ENCODE measurements at regions not wholly inside any gene's neighbourhood (a gene's known extent, or its start where the extent isn't known, plus 50 kb on each side); places are given as distances from the start of the nearest gene placed in this dataset.

DNA sequence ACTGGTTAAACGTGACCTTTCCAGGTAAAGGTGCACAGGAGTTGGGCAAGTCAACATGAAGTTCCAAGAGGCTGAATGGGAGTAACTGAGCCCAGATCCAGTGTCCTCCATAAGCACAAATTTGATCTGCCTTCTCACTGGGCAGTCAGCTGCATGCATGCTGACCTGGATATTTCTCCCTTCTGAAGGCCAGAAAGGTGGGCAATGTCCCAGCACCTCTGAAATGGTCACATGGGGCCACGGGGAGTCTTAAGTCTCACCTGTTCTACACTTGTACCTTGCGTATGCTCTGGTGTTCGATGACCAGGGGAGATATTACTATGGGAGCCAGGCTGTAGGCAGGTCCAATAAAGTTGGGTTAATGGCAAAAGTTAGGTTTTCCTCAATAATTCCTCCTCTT, 240.2 kb downstream of the SIPA1L2 start:
- Mint-ChIP-seq H3K36me3 (ENCODE audit: insufficient read depth, unreplicated experiment) (no peaks in the 10 kb centered on the region), H3K4me1 (ENCODE audit: insufficient read depth, unreplicated experiment) (peaks cover 8% of the 10 kb centered on the region), H3K9me3 (ENCODE audit: unreplicated experiment) (no peaks in the 10 kb centered on the region), H3K4me3 (ENCODE audit: unreplicated experiment) (no peak overlapping the region), H3K27ac (ENCODE audit: low read depth, unreplicated experiment) (no peak overlapping the region), H3K27me3 (ENCODE audit: insufficient read depth, unreplicated experiment) (no peaks in the 10 kb centered on the region)
- no peak for TF ChIP-seq CTCF (IDR thresholded peaks at IDR 0.05; ENCODE audit: unreplicated experiment)
- intact Hi-C loops (cut with micrococcal nuclease): loop anchor here (10.0 kb wide), 1 partner anchor 235 kb away; no protein-coding TSS in a partner anchor
- no TSS peak for BruUV-seq (replicated peaks)
- ChIA-PET CTCF (interaction anchor here (0.6 kb wide), 2 partner anchors 448 to 633 kb away, joined by 3 read pairs; no protein-coding TSS in a partner anchor), POLR2A (no interaction called here)
- no peak for DNase-seq (ENCODE audit: unreplicated experiment)

GRCh38 chr1:232388363-232388762, 241.6 kb downstream of the SIPA1L2 start:
- CTCF ChIA-PET: interaction anchor here (0.6 to 1.4 kb wide), 3 partner anchors 12 to 34 kb away, joined by 3 to 4 read pairs (median 4); no protein-coding TSS in a partner anchor
- intact Hi-C loops (cut with micrococcal nuclease): loop anchor here (10.0 kb wide), 1 partner anchor 236 kb away; no protein-coding TSS in a partner anchor
- POLR2A ChIA-PET: no interaction called here
- no TSS peak for BruUV-seq (replicated peaks)
- no peak overlapping the region for H3K27ac Mint-ChIP-seq (ENCODE audit: low read depth, unreplicated experiment)
- no peak overlapping the region for H3K4me3 Mint-ChIP-seq (ENCODE audit: unreplicated experiment)
- no peaks in the 10 kb centered on the region for H3K9me3 Mint-ChIP-seq (ENCODE audit: unreplicated experiment)
- no peaks in the 10 kb centered on the region for H3K27me3 Mint-ChIP-seq (ENCODE audit: insufficient read depth, unreplicated experiment)
- DNase-seq (ENCODE audit: unreplicated experiment): no peak
- H3K4me1 Mint-ChIP-seq (ENCODE audit: insufficient read depth, unreplicated experiment): peaks cover 22% of the 10 kb centered on the region
- H3K36me3 Mint-ChIP-seq (ENCODE audit: insufficient read depth, unreplicated experiment): no peaks in the 10 kb centered on the region
- no peak for TF ChIP-seq CTCF (IDR thresholded peaks at IDR 0.05; ENCODE audit: unreplicated experiment)

- ChIA-PET POLR2A (interaction anchor here (1.0 to 2.5 kb wide), 3 partner anchors 14 to 490 kb away, joined by 3 to 9 read pairs (median 3); no protein-coding TSS in a partner anchor), CTCF (interaction anchor here (0.9 to 2.8 kb wide), 4 partner anchors 10 to 521 kb away, joined by 3 to 10 read pairs (median 4); no protein-coding TSS in a partner anchor)
- intact Hi-C loops (cut with micrococcal nuclease): loop anchor here (10.0 kb wide), 1 partner anchor 238 kb away; no protein-coding TSS in a partner anchor
- DNase-seq (ENCODE audit: unreplicated experiment): no peak
- no peaks in the 10 kb centered on the region for H3K36me3 Mint-ChIP-seq (ENCODE audit: insufficient read depth, unreplicated experiment)
- H3K9me3 Mint-ChIP-seq (ENCODE audit: unreplicated experiment): no peaks in the 10 kb centered on the region
- no TSS peak for BruUV-seq (replicated peaks)
- no peak for TF ChIP-seq CTCF (IDR thresholded peaks at IDR 0.05; ENCODE audit: unreplicated experiment)
- no peak overlapping the region for H3K27ac Mint-ChIP-seq (ENCODE audit: low read depth, unreplicated experiment)
- no peak overlapping the region for H3K4me3 Mint-ChIP-seq (ENCODE audit: unreplicated experiment)
- no peaks in the 10 kb centered on the region for H3K27me3 Mint-ChIP-seq (ENCODE audit: insufficient read depth, unreplicated experiment)
- H3K4me1 Mint-ChIP-seq (ENCODE audit: insufficient read depth, unreplicated experiment): peaks cover 27% of the 10 kb centered on the region
Measured at GRCh38 chr1:232386721-232387510, 243.0 kb downstream of the SIPA1L2 start.

- H3K27me3 Mint-ChIP-seq (ENCODE audit: insufficient read depth, unreplicated experiment): no peaks in the 10 kb centered on the region
- H3K36me3 Mint-ChIP-seq (ENCODE audit: insufficient read depth, unreplicated experiment): no peaks in the 10 kb centered on the region
- H3K4me1 Mint-ChIP-seq (ENCODE audit: insufficient read depth, unreplicated experiment): peaks cover 27% of the 10 kb centered on the region
- intact Hi-C loops (cut with micrococcal nuclease): loop anchor here (10.0 kb wide), 1 partner anchor 239 kb away; no protein-coding TSS in a partner anchor
- no peak for TF ChIP-seq CTCF (IDR thresholded peaks at IDR 0.05; ENCODE audit: unreplicated experiment)
- H3K9me3 Mint-ChIP-seq (ENCODE audit: unreplicated experiment): no peaks in the 10 kb centered on the region
- ChIA-PET POLR2A (interaction anchor here (1.0 to 2.5 kb wide), 3 partner anchors 13 to 489 kb away, joined by 3 to 9 read pairs (median 3); no protein-coding TSS in a partner anchor), CTCF (interaction anchor here (1.1 to 2.8 kb wide), 3 partner anchors 10 to 241 kb away, joined by 3 to 10 read pairs (median 3); no protein-coding TSS in a partner anchor)
- no peak overlapping the region for H3K27ac Mint-ChIP-seq (ENCODE audit: low read depth, unreplicated experiment)
- no peak overlapping the region for H3K4me3 Mint-ChIP-seq (ENCODE audit: unreplicated experiment)
- no peak for DNase-seq (ENCODE audit: unreplicated experiment)
- no TSS peak for BruUV-seq (replicated peaks)
Measured at GRCh38 chr1:232386294-232386693, 243.6 kb downstream of the SIPA1L2 start.

All from MCF 10A (cell line).